B cell (primary cell): ENCODE measurements at regions not wholly inside any gene's neighbourhood (a gene's known extent, or its start where the extent isn't known, plus 50 kb on each side); places are given as distances from the start of the nearest gene placed in this dataset.

Source experiments
- CTCF ChIP-seq: fragments of 200-600 bp; IDR thresholded peaks from one replicate; pipeline ENCODE4 v1.8.0; 2022; ENCODE audit warnings: antibody characterized with exemption, mild to moderate bottlenecking
- EZH2 ChIP-seq: IDR thresholded peaks from 2 replicates; pipeline ENCODE4 v1.6.1; 2012; ENCODE audit warnings: borderline replicate concordance, low read depth, mild to moderate bottlenecking, moderate library complexity, low read length; ENCODE audit not compliant: insufficient read depth, poor library complexity, severe bottlenecking

GRCh38 chr3:25056036-25056755 lies 371.9 kb upstream of the RARB start:
- TF ChIP-seq CTCF (no peak), EZH2 (no peak)
